Right lung (tissue), 2 donors: ENCODE measurements at regions not wholly inside any gene's neighbourhood (a gene's known extent, or its start where the extent isn't known, plus 50 kb on each side); places are given as distances from the start of the nearest gene placed in this dataset.
A peak's percentile ranks its signal among the peaks of the same experiment; 100 is the strongest.

Source experiments
- DNase-seq, 2 donors: peaks; one replicate each; pipeline ENCODE4 v3.0.0-alpha.2; 2013

GRCh38 chr7:46545790-46546189 is 624.7 kb upstream of the IGFBP3 start:
- DNase-seq = no peak

GRCh38 chr7:46544396-46545008 is 623.4 kb upstream of the IGFBP3 start:
- no peak for DNase-seq

GRCh38 chr7:46542076-46542475 is 621.0 kb upstream of the IGFBP3 start:
- no peak for DNase-seq

GRCh38 chr7:46539892-46540483 is 618.9 kb upstream of the IGFBP3 start:
- DNase-seq = no peak

- DNase-seq = no peak
These were observed 616.3 kb upstream of the IGFBP3 start for GRCh38 chr7:46537191-46537905.

- DNase-seq = no peak
These were observed 613.9 kb upstream of the IGFBP3 start for GRCh38 chr7:46534664-46535588.

GRCh38 chr7:46533946-46534345 is 612.9 kb upstream of the IGFBP3 start:
- no peak for DNase-seq

GRCh38 chr7:46532571-46532970 is 611.5 kb upstream of the IGFBP3 start:
- DNase-seq = no peak

- DNase-seq = no peak
These were observed 609.1 kb upstream of the IGFBP3 start for GRCh38 chr7:46530081-46530750.

GRCh38 chr7:46527360-46527759 is 606.3 kb upstream of the IGFBP3 start:
- no peak for DNase-seq

- no peak for DNase-seq
These were observed 604.8 kb upstream of the IGFBP3 start for GRCh38 chr7:46525876-46526275.

- no peak for DNase-seq
These were observed 603.3 kb upstream of the IGFBP3 start for GRCh38 chr7:46524350-46524749.

- no peak for DNase-seq
These were observed 601.4 kb upstream of the IGFBP3 start for GRCh38 chr7:46522354-46522906.

GRCh38 chr7:46518713-46519112 is 597.6 kb upstream of the IGFBP3 start:
- DNase-seq = no peak

- DNase-seq = no peak
These were observed 594.9 kb upstream of the IGFBP3 start for GRCh38 chr7:46515844-46516590.

GRCh38 chr7:46513447-46513848 is 592.4 kb upstream of the IGFBP3 start:
- DNase-seq = peak in 1 of 2 donors; percentile 20

- DNase-seq = peak; percentile 92 to 96
These were observed 591.9 kb upstream of the IGFBP3 start for GRCh38 chr7:46512891-46513413.

GRCh38 chr7:46511442-46512215 is 590.6 kb upstream of the IGFBP3 start:
- DNase-seq = no peak

- DNase-seq = no peak
These were observed 587.5 kb upstream of the IGFBP3 start for GRCh38 chr7:46508583-46508982.
